ENCODE measurements at regions not wholly inside any gene's neighbourhood (a gene's known extent, or its start where the extent isn't known, plus 50 kb on each side); places are given as distances from the start of the nearest gene placed in this dataset.

DNA sequence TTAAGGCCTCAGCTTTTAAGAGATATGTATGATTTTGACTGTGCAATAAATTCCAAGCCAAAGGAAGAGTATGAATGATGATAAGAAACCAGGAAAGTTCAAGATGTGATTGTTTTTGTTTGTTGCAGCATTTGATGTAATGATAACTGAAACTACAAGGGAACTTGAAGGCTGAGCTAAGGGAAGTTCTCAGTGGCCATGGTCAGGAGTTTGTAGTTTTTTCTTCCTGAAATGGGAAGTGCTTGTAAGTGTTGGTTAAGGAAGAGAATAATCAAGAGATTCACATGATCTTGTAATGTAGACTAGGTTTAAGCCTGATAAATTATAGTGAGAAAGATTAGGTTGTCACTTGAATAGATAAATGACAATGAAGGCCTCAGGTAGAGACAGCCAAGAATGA lies 53.4 kb downstream of the PTCHD4 start:
- no peak overlapping the region for H3K4me3 ChIP-seq (ENCODE audit: low read depth, low read length)
- TF ChIP-seq, protein P1, sequence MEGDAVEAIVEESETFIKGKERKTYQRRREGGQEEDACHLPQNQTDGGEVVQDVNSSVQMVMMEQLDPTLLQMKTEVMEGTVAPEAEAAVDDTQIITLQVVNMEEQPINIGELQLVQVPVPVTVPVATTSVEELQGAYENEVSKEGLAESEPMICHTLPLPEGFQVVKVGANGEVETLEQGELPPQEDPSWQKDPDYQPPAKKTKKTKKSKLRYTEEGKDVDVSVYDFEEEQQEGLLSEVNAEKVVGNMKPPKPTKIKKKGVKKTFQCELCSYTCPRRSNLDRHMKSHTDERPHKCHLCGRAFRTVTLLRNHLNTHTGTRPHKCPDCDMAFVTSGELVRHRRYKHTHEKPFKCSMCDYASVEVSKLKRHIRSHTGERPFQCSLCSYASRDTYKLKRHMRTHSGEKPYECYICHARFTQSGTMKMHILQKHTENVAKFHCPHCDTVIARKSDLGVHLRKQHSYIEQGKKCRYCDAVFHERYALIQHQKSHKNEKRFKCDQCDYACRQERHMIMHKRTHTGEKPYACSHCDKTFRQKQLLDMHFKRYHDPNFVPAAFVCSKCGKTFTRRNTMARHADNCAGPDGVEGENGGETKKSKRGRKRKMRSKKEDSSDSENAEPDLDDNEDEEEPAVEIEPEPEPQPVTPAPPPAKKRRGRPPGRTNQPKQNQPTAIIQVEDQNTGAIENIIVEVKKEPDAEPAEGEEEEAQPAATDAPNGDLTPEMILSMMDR (conservative IDR thresholded peaks at IDR 0.05; ENCODE audit: low read depth, low read length): no peak
- DNase-seq (ENCODE audit: low read depth): no peak

DNA sequence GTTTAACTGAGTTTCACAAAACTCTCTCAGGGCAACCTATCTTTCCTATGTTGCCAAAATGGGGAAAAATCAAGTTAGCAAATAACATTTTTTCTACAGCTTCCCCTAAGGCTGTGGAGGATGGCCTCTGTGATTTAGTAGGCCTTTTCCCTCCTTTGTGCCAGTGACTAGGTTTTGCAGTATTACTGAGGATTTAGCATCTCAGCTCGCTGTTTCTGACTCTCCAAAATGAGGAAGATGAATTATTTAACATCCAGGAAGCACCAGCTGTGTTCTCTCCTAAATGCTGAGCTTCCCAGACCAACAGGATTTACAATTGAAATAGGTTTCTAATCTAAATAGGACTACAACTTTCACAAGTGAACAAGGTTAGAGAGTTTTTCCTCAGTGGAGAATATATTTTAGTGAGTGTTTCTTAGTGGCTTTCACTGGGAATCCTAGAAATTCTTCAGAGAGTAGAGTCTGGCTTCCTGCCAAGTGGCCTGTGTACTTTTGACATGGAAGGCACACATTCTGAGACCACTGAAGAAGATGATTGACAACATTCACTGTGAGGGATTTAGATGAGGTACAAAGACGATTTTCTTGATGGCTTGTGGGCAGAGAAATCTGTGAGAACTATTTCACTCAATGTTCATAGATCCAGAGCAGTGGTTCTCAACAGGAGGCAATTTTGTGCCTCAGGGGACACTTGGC lies 62.4 kb downstream of the PTCHD4 start:
- no peak for DNase-seq (ENCODE audit: low read depth)
- no peak overlapping the region for H3K4me3 ChIP-seq (ENCODE audit: low read depth, low read length)
- TF ChIP-seq, protein P1 (conservative IDR thresholded peaks at IDR 0.05; ENCODE audit: low read depth, low read length): no peak

DNA sequence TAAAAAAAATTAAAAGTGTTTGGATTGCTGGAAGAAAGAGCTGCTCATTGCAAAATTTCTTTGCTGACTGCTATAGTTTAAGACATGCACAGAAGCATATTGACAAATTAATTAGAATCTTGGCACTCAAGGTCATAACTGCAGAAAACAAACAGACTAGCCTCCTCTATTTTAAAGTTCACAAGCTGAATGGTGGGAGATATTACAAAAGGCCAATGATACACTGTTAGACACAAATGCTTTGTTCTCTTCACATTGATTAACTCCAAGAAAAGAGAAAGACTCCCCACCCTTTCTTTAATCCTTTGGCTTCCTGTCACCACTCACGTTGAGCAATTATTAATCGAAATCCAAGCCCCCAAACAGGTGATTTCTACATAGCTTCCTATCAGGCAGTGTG lies 69.1 kb downstream of the PTCHD4 start:
- H3K4me3 ChIP-seq (ENCODE audit: low read depth, low read length): no peak overlapping the region
- DNase-seq (ENCODE audit: low read depth): no peak
- TF ChIP-seq, protein P1 (conservative IDR thresholded peaks at IDR 0.05; ENCODE audit: low read depth, low read length): no peak

DNA sequence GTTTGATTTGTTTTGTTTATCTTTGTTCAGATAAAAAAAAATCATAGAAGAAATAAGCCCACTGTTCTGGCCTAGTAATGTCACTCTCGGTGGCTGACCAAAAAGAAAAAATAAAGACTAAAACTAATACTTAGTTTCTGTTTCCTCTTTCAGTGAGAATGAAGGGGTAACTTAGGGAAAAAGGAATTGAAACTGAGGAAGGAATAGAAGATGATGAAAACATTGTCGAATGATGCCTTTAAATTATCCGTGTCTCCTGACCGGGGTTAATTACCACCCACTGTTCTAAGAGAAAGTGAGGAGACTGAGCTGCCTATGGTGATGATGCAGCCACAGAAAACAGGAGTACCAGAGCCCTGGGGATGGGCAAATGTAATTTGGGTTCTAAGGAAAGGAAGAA lies 73.1 kb downstream of the PTCHD4 start:
- TF ChIP-seq, protein P1 (conservative IDR thresholded peaks at IDR 0.05; ENCODE audit: low read depth, low read length): no peak
- no peak for DNase-seq (ENCODE audit: low read depth)
- H3K4me3 ChIP-seq (ENCODE audit: low read depth, low read length): no peak overlapping the region

DNA sequence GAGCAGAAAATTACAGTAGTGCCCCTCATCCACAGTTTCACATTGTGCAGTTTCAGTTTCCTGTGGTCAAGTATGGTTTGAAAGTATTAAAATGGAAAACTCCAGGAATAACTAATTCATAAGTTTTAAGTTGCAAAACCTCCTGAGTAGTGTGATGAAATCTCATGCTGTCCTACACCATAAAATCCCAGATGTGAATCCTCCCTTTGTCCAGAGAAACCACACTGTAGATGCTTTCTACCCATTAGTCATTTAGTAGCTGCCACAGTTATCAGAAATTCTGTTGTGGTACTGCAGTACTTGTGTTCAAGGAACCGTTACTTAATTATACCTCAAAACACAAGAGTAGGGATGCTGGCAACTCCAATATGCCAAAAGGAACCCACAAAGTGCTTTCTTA lies 74.7 kb downstream of the PTCHD4 start:
- no peak overlapping the region for H3K4me3 ChIP-seq (ENCODE audit: low read depth, low read length)
- TF ChIP-seq, protein P1 (conservative IDR thresholded peaks at IDR 0.05; ENCODE audit: low read depth, low read length): no peak
- DNase-seq (ENCODE audit: low read depth): peak; percentile 16

DNA sequence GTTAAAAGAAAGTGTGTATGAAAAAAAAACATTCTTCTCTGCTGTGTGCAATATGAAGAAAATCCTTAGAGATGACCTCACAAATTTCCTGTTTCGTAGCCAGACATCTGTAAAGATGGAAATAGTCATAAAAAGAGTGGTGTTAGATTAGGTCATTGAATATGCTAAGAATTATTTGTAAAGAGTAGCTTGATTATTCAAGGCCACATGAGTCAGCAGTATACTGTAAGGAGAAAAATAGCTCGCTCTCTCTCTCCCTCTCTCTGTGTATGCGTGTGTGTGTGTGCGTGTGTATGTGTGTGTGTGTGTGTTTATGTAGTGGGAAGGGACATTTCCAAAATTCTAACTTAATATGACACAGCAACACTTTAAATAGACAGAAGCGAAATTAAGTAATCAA lies 78.8 kb downstream of the PTCHD4 start:
- no peak overlapping the region for H3K4me3 ChIP-seq (ENCODE audit: low read depth, low read length)
- TF ChIP-seq, protein P1 (conservative IDR thresholded peaks at IDR 0.05; ENCODE audit: low read depth, low read length): no peak
- DNase-seq (ENCODE audit: low read depth): no peak

DNA sequence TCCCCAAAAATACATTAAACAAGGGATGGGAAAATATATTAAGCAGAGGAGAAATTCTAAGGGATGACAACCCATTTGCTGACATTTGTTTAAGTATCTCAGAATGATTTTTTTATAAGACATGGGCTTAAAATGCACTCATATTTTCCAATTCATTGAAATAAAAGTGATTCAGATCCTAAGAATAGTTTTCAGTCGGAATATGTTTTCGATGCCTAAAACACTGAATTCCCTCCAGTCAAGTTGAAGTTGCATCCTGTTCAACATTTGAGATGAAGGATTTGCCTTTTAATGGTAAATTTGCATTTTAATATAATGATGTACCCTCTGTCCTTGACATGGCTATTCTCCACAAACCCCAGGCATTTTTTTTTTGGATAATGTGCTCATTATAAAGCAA lies 79.3 kb downstream of the PTCHD4 start:
- no peak for DNase-seq (ENCODE audit: low read depth)
- no peak overlapping the region for H3K4me3 ChIP-seq (ENCODE audit: low read depth, low read length)
- TF ChIP-seq, protein P1 (conservative IDR thresholded peaks at IDR 0.05; ENCODE audit: low read depth, low read length): no peak

Data from epithelial cell of proximal tubule (primary cell).